ENCODE measurements at regions not wholly inside any gene's neighbourhood (a gene's known extent, or its start where the extent isn't known, plus 50 kb on each side); places are given as distances from the start of the nearest gene placed in this dataset.

- Histone ChIP-seq H3K79me2 (ENCODE audit: insufficient read depth, low read length) (no peaks in the 10 kb centered on the region), H2BK20ac (ENCODE audit: low read depth, low read length, poor library complexity, severe bottlenecking) (no peak overlapping the region), H3K23me2 (ENCODE audit: insufficient read length, low read depth, low read length, poor library complexity, severe bottlenecking) (no peaks in the 10 kb centered on the region), H3K4ac (ENCODE audit: low read depth, low read length) (no peak overlapping the region), H4K8ac (replicated peaks; ENCODE audit: insufficient read length, low read depth, low read length) (no peak overlapping the region), H2AFZ (ENCODE audit: low read length) (no peak overlapping the region), H3K79me1 (ENCODE audit: insufficient read depth, low read depth, low read length, poor library complexity, severe bottlenecking) (no peaks in the 10 kb centered on the region), H3K9me3 (ENCODE audit: control insufficient read depth, low read depth, low read length) (no peaks in the 10 kb centered on the region), H4K91ac (ENCODE audit: insufficient read length, low read depth, low read length) (no peak overlapping the region), H3K23ac (ENCODE audit: insufficient read length, low read depth, low read length) (no peak overlapping the region), H2BK15ac (ENCODE audit: low read depth, low read length) (no peak overlapping the region), H2BK5ac (ENCODE audit: insufficient read length, low read length) (no peak overlapping the region), H3K56ac (ENCODE audit: insufficient read length, low read depth, low read length) (no peak overlapping the region), H3K14ac (ENCODE audit: insufficient read depth, low read length) (no peak overlapping the region), H2BK120ac (ENCODE audit: low read depth, low read length, poor library complexity, severe bottlenecking) (no peak overlapping the region), H3K9ac (ENCODE audit: extremely low read depth, insufficient read length, low read length) (no peak overlapping the region), H3K18ac (ENCODE audit: insufficient read length, low read depth, low read length) (no peak overlapping the region), H3K27ac (ENCODE audit: insufficient read length, low read depth, low read length) (no peak overlapping the region), H2AK5ac (ENCODE audit: insufficient read length, low read length) (no peak overlapping the region), H2BK12ac (ENCODE audit: insufficient read length, low read depth, low read length) (no peak overlapping the region), H3T11ph (ENCODE audit: low read length) (no peak overlapping the region), H4K5ac (ENCODE audit: insufficient read length, low read depth, low read length) (no peak overlapping the region), H4K20me1 (ENCODE audit: control insufficient read depth, insufficient read depth, insufficient read length) (no peaks in the 10 kb centered on the region), H3K27me3 (ENCODE audit: insufficient read depth, low read length) (no peaks in the 10 kb centered on the region), H3K4me1 (ENCODE audit: insufficient read depth, low read length) (no peaks in the 10 kb centered on the region), H3K4me2 (ENCODE audit: insufficient read depth, insufficient read length, low read length) (no peak overlapping the region)
- H3K27ac Mint-ChIP-seq = no peak overlapping the region
- peaks cover 0 to 5% of the 10 kb centered on the region in 2 experiments; a peak in 4 of 5 replicates for H3K9me3 Mint-ChIP-seq
- H3K4me1 Mint-ChIP-seq = peaks cover 0 to 5% of the 10 kb centered on the region in 2 experiments; a peak in 2 of 4 replicates
- no peaks in the 10 kb centered on the region for H3K27me3 Mint-ChIP-seq (ENCODE audit: low read depth)
- TF ChIP-seq CTCF (conservative IDR thresholded peaks at IDR 0.05) = no peak
- no peaks in the 10 kb centered on the region for H3K36me3 Mint-ChIP-seq (ENCODE audit: insufficient read depth in 1 of 3, low read depth in 3 of 3)
- no peak for DNase-seq
- H3K4me3 Mint-ChIP-seq = no peak overlapping the region
Measured at GRCh38 chr12:87818441-87818840, 210.8 kb downstream of the C12orf50 start.
